GM10266 (cell line): ENCODE measurements at regions not wholly inside any gene's neighbourhood (a gene's known extent, or its start where the extent isn't known, plus 50 kb on each side); places are given as distances from the start of the nearest gene placed in this dataset.

Experiments
- DNase-seq: peaks from one replicate; pipeline ENCODE4 v3.0.0; 2012; ENCODE audit errors: extremely low spot score
- TF ChIP-seq, protein P1 (sequence below): IDR thresholded peaks from 2 replicates; pipeline ENCODE4 v1.5.1; 2012; ENCODE audit warnings: mild to moderate bottlenecking, low read depth; ENCODE audit not compliant: control insufficient read depth, insufficient read depth; ENCODE audit errors: missing control alignments

DNA sequence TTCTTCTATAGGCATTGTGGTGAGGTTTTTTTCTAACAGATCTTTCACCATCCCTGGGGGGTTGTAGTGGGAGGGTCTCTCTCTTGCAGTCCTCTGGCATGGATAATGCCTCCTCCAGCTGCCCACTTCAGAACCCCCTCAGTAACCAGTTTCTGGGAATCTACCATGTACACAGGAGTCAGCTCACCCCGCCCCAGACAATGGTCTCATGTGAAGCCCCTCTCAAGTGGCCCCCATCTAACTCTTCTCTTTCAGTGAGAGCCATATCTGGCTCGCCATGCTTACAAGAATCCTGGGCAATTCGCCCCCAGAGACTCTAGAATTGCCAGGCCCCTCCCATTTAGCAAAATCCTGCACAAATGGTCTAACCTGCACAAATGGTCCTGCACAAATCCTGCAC is 144.4 kb upstream of the FSTL4 start:
- TF ChIP-seq, protein P1, sequence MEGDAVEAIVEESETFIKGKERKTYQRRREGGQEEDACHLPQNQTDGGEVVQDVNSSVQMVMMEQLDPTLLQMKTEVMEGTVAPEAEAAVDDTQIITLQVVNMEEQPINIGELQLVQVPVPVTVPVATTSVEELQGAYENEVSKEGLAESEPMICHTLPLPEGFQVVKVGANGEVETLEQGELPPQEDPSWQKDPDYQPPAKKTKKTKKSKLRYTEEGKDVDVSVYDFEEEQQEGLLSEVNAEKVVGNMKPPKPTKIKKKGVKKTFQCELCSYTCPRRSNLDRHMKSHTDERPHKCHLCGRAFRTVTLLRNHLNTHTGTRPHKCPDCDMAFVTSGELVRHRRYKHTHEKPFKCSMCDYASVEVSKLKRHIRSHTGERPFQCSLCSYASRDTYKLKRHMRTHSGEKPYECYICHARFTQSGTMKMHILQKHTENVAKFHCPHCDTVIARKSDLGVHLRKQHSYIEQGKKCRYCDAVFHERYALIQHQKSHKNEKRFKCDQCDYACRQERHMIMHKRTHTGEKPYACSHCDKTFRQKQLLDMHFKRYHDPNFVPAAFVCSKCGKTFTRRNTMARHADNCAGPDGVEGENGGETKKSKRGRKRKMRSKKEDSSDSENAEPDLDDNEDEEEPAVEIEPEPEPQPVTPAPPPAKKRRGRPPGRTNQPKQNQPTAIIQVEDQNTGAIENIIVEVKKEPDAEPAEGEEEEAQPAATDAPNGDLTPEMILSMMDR = no peak
- no peak for DNase-seq

DNA sequence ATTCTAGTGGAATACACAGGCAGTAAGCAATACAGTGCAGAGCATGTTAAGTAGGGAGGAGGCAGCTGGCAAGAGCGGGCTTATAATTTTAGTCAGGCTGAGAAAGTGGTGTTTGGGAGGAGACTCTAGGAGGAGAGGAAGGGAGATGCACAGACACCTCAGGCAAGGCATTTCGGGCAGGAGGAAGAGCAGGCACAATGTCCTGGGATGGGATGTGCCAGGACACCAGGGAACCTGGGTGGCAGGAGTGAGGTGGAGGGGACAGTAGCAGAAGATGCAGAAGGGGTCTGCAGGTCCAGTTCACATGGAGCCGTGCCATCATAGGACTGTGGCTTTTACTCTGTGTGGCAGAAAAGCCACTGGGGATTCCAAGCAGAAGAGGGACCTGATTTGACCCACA is 143.7 kb upstream of the FSTL4 start:
- TF ChIP-seq, protein P1 = no peak
- no peak for DNase-seq

DNA sequence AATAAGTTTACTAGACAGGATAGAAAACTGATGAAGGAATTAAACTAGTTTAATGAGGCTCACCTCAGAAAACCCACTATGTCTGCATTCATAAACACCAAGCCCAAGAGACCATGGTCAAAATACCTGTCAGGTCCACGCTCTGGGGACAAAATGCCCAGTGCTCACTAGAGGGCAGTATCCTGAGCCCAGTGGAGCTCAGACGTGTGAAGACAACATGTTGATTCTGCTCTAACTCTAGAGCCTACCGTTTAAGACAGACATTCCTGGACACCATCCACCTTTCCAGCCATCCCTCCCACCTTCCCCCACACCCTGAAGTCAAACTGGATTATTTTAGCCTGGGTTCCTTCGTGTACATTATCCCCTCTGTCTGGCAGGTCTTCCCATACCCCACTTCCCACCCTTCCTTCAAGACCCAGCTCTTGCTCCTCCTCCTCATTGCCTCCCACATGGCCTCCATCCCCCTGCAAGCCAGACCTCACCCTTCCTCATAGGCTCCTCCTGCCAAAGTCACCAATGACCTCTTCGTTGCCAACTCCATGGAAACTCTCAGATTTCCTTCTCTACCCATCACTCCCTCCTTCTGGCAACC is 142.3 kb upstream of the FSTL4 start:
- peak; percentile 51 for DNase-seq
- TF ChIP-seq, protein P1 = peak; percentile 71

DNA sequence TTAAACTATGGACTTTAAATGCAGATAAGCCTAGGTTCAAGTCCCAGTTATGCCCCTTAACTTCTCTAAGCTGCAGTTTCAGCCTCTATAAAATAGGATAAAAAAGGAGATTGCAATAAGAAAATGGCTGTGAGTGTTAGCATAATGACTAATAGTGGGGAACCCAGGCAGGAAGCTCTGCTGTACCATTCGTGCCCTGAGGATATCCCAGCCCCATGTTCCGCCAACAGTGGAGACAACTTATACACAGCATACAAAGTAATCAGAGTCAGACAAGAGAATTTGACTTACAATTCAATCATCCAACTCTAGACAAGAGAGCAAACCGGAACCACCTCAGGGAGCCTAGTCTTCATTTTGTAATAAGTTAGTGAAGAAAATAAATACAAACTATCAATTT is 141.5 kb upstream of the FSTL4 start:
- DNase-seq = no peak
- TF ChIP-seq, protein P1 = no peak

DNA sequence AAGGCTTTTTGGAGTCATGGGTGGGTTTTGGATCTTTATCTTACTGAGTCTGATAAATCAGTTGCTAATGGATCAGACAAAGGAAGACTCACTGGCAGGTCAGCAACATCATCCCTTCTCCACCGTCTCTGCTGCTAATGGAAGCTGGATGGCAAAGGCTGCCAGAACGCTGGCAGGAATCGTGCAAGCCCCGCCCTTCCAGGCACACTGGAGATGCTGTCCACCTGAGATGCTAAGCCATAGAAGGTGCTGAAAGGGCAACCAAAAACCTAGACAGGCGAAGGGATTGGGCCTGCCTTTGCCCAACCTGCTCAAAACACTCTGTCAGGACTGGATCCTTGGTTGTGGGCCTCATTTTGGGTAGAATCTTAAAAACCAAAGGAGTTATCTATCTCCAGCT is 139.5 kb upstream of the FSTL4 start:
- no peak for DNase-seq

DNA sequence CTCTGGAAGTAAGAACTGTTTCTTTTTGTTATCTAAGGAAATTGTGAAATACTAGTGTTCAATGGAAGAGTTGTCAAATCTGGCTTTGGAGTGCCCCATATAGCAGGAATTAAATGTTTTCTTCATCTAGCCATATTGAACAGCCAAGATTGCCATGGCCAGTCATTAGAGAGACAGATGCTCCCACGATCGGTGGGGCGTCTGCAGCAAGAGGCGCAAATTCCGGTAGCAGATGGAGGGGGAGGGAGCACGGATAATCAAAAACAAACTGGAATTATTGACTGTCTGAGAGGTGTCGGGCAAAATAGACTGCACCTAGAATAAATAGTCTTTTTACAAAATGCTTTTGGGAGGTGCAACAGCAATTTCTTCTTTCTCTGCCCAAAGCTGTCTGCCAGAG is 139.1 kb upstream of the FSTL4 start:
- no peak for DNase-seq
- TF ChIP-seq, protein P1 = no peak

More for the DNA sequence above, 139.5 kb upstream of the FSTL4 start:
- TF ChIP-seq, protein P1 = no peak

DNA sequence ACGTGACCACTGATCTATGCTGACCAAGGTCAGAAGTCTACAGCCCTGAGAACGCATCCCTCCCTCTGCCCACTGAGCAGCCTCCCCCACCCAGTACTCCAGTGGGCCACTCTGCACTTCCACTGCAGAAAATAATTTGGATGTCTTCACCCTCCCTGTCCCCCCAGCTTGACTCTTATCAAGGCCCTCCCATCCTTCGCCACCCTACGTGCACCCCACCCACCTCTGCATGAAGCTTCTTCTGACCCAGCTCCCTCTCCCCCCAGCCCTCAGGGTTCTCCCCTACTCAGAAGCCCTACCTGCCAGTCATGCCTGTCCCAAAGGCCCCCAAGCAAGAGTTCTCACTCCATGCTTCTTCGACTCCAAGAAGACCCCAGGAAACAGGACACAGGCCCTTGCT is 138.5 kb upstream of the FSTL4 start:
- no peak for DNase-seq
- TF ChIP-seq, protein P1 = no peak
